Activated CD4-positive, alpha-beta T cell treated with anti-CD3 and anti-CD28 coated beads for 48 hours (primary cell): ENCODE measurements at regions not wholly inside any gene's neighbourhood (a gene's known extent, or its start where the extent isn't known, plus 50 kb on each side); places are given as distances from the start of the nearest gene placed in this dataset.
"Not testable (repeated sequence)": the region's sequence is repeated elsewhere in the genome, so short reads cannot be mapped to it uniquely, and the experiment has no call there.

Source experiments
- DNase-seq: peaks from one replicate; pipeline ENCODE4 v3.0.0-alpha.2; 2020

DNA sequence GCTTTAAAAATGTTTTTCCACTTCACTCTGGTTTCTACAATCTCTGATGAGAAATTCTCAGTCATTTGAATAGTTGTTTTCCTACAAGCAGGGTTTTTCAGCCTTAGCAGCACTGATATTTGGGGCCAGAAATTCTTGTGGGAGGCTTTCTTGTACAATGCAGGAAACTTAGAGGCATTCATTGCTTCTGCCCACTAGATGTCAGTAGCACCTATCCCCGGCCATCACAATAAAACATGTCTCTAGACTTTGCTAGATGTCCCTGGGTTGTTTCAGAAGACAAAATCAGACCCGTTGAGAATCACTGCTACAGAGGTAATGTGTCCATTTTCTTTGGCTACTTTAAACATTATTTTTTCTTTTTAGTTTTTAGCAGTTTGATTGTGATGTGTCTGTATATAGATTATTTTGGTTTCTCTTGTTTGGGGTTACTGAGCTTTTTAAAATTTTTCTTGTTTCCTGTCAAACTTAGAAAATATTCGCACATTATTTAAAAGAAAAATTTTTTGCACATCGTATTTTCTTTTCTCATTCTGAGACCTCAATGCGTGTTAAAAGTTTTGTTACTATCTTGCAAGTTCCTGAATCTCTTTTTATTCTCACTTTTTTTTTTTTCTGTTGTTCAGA lies 60.8 kb upstream of the CCDC179 start:
- DNase-seq: peak; percentile 17

DNA sequence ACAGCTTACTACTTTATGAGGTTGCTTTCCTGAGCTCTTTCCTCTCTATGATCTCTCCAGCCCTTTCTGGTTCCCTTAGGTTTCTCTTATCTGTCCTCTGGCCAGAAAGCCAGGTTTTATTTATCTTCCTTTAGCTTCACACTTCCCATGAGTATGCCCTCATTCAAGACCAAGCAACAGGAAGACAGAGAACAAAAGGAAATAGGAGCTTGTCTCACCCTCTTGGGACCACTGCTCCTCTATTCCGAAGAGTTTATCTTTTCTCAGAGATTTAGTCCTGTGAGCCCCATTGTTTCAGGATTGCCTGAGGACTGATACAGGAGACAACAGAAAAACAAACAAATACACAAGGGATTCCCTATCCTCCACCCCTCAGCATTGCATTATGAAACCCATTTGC lies 62.4 kb upstream of the CCDC179 start:
- no peak for DNase-seq

DNA sequence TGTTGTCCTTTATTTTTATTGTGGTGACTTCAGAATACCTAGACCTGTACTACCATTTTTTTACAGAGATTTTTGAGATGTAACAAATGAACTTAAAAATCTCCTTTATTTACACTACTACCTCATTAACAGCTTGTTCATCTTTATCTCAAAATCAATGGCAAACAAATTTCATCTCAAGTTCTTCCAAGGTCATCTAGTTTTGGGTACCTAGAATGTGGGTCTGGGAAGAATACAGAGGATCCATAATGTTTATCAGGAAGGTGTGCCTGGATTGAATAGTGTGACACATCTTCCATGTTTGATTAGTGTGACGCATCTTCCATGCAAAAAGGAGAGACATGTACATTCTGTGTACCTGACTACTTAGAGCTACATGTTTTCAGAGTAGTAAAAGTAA lies 63.3 kb upstream of the CCDC179 start:
- no peak for DNase-seq

- DNase-seq: no peak
Observed at GRCh38 chr11:22926341-22926740, 66.1 kb upstream of the CCDC179 start.

- DNase-seq: no peak
Observed at GRCh38 chr11:22927793-22928192, 67.5 kb upstream of the CCDC179 start.

DNA sequence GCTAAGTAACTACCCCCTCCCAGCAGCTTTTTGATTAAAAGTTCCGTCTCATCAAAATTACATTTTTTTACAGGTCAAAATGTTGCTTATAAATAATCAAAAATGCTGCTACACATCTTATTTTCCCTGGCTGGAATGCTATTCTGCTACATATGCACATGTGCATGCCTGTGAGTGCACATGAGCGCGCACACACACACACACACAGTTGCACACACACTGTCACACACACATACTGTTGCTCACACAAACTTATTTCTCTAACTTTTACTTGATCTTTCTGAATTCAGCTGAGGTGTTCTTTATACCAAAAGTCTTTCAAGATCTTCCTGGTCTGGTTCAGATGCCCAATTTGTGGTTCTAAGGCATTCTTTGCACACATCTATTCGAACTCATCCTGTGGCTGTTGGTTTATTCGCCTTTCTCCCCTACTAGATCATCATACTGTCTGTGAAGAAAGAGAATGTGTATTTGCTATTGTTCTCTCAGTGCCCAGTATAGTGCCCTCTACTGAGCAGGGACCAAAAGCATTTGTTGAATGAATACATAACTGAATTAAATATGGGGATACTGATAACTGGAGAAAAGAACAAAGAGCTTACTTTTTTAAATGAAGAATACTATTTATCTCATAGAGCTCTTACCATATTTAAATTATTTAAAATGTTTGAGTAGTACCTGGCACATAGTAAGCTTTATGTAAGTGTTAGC lies 68.1 kb upstream of the CCDC179 start:
- no peak for DNase-seq

GRCh38 chr11:22930816-22931594 lies 70.7 kb upstream of the CCDC179 start:
- DNase-seq: no peak

DNA sequence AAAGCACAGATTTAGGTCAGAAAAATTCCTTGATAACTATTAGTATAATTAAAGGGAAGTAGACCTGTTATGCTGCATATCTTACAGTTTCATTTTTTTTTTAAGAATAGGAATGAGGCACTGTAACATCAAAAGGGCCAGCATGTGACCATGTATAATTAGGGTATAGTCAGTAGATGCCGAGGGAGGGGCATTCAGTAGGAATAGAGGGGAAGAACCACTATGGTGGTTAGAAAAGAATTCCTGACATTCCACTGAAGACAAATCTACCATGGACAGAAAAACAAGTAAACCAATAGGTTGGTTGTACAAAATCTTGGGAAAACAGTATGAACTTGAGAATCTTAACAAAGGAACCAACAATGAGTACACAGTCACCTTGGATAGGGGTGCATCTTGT lies 78.4 kb upstream of the CCDC179 start:
- DNase-seq: no peak

DNA sequence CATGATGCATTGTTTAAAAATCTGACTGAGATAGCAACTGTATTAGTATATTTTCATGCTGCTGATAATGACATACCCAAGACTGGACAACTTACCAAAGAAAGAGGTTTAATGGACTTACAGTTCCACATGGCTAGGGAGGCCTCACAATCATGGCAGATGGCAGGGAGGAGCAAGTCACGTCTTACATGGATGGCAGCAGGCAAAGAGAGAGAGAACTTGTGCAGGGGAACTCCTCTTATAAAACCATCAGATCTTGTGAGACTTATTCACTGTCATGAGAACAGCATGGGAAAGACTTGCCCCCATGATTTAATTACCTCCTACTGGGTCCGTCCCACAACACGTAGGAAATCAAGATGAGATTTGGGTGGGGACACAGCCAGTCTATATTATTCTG lies 81.3 kb upstream of the CCDC179 start:
- DNase-seq: not testable (repeated sequence)

GRCh38 chr11:22957786-22958185 lies 97.5 kb upstream of the CCDC179 start:
- DNase-seq: no peak

DNA sequence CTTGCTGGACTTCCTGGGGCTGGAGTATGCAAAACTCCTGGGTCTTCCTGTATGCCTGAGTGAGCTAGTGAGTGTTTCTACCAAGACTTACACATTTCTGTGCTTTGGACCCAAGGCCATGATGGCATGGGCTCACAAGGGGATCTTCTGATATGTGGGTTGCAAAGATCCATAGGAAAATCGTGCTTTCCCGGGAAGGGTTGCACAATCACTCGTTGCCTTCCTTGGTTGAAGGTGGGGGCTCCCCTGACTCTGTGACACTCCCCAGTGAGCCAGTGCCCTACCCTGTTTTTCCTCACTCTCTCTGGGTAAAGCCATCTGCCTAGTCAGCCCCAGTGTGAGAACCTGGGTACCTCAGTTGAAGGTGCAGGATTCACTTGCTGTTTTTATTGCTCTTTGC lies 114.0 kb upstream of the CCDC179 start:
- no peak for DNase-seq

- DNase-seq: peak; percentile 36
Observed at GRCh38 chr11:22976146-22976545, 115.9 kb upstream of the CCDC179 start.

DNA sequence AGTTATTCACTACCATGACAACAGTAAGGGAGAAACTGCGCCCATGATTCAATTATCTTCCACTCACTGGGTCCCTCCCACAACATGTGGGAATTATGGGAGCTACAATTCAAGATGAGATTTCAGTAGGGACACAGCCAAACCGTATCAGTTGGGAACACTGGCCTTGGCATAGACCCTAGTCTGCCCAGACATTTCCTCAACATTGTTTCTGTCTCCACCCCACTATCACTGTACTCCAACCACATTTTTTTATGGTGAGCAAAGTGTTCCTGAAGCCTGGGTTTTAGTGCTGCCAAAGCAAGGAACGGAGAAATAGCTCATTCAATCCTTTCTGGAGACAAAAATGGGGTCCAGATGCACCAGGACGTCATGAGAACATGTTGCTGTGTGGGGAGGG lies 122.6 kb upstream of the CCDC179 start:
- no peak for DNase-seq

DNA sequence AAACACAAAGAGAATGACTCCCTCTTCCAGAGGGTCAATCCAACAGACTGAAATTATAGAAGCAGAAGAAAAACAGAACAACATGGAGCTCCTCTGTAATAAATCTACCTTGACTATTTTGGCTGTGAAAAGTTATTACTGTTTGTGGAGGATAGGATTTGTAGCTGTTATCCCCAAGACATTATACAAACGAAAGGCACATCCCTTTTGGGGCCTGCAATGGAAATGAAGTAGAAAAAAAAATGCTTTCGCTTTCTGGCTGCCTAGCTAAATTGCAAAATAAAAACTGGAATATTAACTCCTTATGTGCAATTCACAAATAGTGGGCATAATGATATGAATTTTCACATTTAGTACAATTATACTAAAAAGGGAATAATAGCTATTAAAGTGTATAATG lies 123.8 kb upstream of the CCDC179 start:
- DNase-seq: no peak

GRCh38 chr11:22989371-22989770 lies 129.1 kb upstream of the CCDC179 start:
- no peak for DNase-seq

GRCh38 chr11:22991196-22991595 lies 130.9 kb upstream of the CCDC179 start:
- no peak for DNase-seq

GRCh38 chr11:23006730-23007129 lies 146.5 kb upstream of the CCDC179 start:
- DNase-seq: no peak

GRCh38 chr11:23010790-23011335 lies 150.6 kb upstream of the CCDC179 start:
- DNase-seq: no peak

DNA sequence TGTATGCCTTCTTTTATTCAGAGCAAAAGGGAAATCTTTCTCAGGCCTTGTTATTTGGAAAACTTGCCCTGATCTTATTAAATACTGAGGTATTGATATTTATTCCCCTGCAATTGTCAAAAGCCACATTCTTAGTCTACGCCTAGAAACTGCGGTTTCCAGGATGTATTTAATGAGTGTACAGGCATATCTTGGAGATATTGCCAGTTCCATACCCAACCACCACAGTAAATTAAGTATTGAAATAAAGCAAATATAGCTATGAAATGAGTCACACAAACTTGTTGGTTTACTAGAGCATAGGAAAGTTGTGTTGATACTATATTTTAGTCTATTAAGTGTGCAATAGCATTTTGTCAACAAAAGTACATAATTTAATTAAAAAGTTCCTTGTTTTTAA lies 152.7 kb upstream of the CCDC179 start:
- no peak for DNase-seq

DNA sequence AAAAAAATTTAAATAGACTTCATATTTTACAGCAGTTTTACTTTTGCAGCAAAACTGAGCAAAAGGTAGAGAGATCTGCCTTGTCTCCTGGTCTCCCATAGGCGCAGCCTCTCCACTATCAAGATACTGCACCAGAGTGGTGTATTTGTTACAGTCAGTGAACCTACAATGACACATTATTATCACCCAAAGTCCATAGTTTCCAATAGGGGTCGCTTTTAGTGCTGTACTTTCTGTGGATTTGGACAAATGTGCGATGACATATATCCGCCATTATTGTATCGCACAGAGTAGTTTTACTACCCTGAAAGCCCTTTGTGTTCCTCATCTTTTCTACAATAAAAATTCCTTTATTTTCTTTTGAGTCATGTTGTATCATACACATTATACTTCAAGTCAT lies 153.2 kb upstream of the CCDC179 start:
- DNase-seq: no peak

- peak; percentile 3 for DNase-seq
Observed at GRCh38 chr11:23021287-23021863, 161.1 kb upstream of the CCDC179 start.

- DNase-seq: no peak
Observed at GRCh38 chr11:23022854-23023253, 162.6 kb upstream of the CCDC179 start.

- no peak for DNase-seq
Observed at GRCh38 chr11:23023319-23023718, 163.0 kb upstream of the CCDC179 start.
